ENCODE measurements at regions not wholly inside any gene's neighbourhood (a gene's known extent, or its start where the extent isn't known, plus 50 kb on each side); places are given as distances from the start of the nearest gene placed in this dataset.

DNA sequence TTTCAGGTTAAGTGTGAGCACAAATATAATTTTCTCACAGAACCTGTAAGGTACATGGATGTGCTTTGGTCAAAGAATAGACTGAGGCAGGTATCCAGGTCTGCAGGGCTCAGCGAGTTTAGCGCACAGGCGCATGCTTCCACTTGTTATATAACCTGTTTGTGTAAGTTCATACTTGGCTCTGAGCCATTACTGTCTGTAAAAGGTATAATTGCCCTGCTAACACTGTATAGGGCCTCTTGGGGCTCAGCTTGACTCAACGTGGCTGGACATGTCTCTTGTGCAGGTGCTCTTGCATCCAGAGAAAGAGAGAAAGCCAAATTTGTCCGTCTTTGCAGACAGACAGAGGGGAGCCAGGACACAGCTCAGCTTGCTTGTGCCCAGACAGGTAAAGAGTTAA, 759.6 kb downstream of the MTRR start:
- FAIRE-seq (no peak), DNase-seq (ENCODE audit: low read depth in 1 of 2, low spot score in 2 of 2) (no peak)
- H2BK20ac ChIP-seq (ENCODE audit: low read length): no peak overlapping the region
- no peak overlapping the region for H3K4me2 ChIP-seq (ENCODE audit: insufficient read depth in 1 of 2, low read depth in 2 of 2, low read length in 2 of 2)
- no peak overlapping the region for H3K56ac ChIP-seq (replicated peaks; ENCODE audit: insufficient read length, low read depth, low read length)
- H4K91ac ChIP-seq (replicated peaks; ENCODE audit: insufficient read length, low read length): no peak overlapping the region
- CTCF ChIA-PET (ENCODE audit: partially characterized antibody): interaction anchor here (0.8 kb wide), 1 partner anchor 941 kb away, joined by 3 read pairs; no protein-coding TSS in a partner anchor
- 79% methylated on average over 5 of the region's 5 CpGs; no CpG with 5 or more reads in 1 of the 2 experiments for WGBS, 2 experiments (ENCODE audit: extremely low coverage in 1 of 2, insufficient coverage in 1 of 2, insufficient read length in 1 of 2, insufficient replicate concordance in 2 of 2, low coverage in 1 of 2, low lambda C conversion rate in 2 of 2, missing lambda C conversion rate in 1 of 2)
- H3K14ac ChIP-seq (ENCODE audit: insufficient read length): no peak overlapping the region
- no peaks in the 10 kb centered on the region for H4K20me1 ChIP-seq (replicated peaks in 1 of 2; ENCODE audit: control insufficient read depth in 1 of 2, insufficient read depth in 2 of 2, low read length in 2 of 2)
- no peaks in the 10 kb centered on the region for H3K36me3 ChIP-seq (ENCODE audit: control insufficient read depth in 2 of 4, insufficient read depth in 4 of 4, low read length in 3 of 4)
- H3K9me3 ChIP-seq (ENCODE audit: insufficient read depth in 2 of 2, low read depth in 1 of 2, low read length in 1 of 2): no peaks in the 10 kb centered on the region
- H2AK5ac ChIP-seq (ENCODE audit: low read depth, low read length): no peak overlapping the region
- no peak overlapping the region for H2BK12ac ChIP-seq (ENCODE audit: low read depth, low read length)
- no peaks in the 10 kb centered on the region for H3K27me3 ChIP-seq (replicated peaks in 1 of 4; ENCODE audit: control insufficient read depth in 3 of 4, extremely low read depth in 1 of 4, insufficient read depth in 3 of 4, low read length in 3 of 4)
- H2BK15ac ChIP-seq (ENCODE audit: low read length): no peak overlapping the region
- no peak overlapping the region for H4K8ac ChIP-seq (ENCODE audit: extremely low read depth, insufficient read depth, low read length)
- no peak overlapping the region for H3K23ac ChIP-seq (ENCODE audit: insufficient read length)
- H2BK120ac ChIP-seq (replicated peaks; ENCODE audit: low read depth, low read length): no peak overlapping the region
- no peak overlapping the region for H4K5ac ChIP-seq (ENCODE audit: insufficient read length, low read depth, low read length)
- H3K4ac ChIP-seq (replicated peaks; ENCODE audit: insufficient read length, low read depth, low read length): no peak overlapping the region
- H3K27ac ChIP-seq (ENCODE audit: low read depth, low read length): no peak overlapping the region
- no peak overlapping the region for H3K4me3 ChIP-seq (ENCODE audit: extremely low read depth in 1 of 4, insufficient read depth in 2 of 4, low read depth in 3 of 4, low read length in 4 of 4)
- no peaks in the 10 kb centered on the region for H3K23me2 ChIP-seq (ENCODE audit: low read depth, low read length)
- no peak overlapping the region for H3K9ac ChIP-seq (replicated peaks in 1 of 4; ENCODE audit: extremely low read depth in 1 of 4, low read depth in 3 of 4, low read length in 3 of 4)
- no peak overlapping the region for H2BK5ac ChIP-seq (ENCODE audit: low read depth, low read length)
- H3K18ac ChIP-seq (ENCODE audit: extremely low read depth, low read length): no peak overlapping the region
- H2AFZ ChIP-seq (ENCODE audit: low read length): peak overlapping the region; percentile 23; the same call in 1 of the 2 replicates
- H3K79me1 ChIP-seq (ENCODE audit: low read depth, low read length): no peaks in the 10 kb centered on the region
- no peaks in the 10 kb centered on the region for H3K4me1 ChIP-seq (replicated peaks in 1 of 4; ENCODE audit: control insufficient read depth in 3 of 4, insufficient read depth in 4 of 4, low read length in 3 of 4)
- POLR2A ChIA-PET (ENCODE audit: partially characterized antibody): no interaction called here
- no peaks in the 10 kb centered on the region for H3K79me2 ChIP-seq (ENCODE audit: control insufficient read depth in 1 of 2, insufficient read depth in 2 of 2, low read length in 2 of 2)
- TF ChIP-seq, protein P1, sequence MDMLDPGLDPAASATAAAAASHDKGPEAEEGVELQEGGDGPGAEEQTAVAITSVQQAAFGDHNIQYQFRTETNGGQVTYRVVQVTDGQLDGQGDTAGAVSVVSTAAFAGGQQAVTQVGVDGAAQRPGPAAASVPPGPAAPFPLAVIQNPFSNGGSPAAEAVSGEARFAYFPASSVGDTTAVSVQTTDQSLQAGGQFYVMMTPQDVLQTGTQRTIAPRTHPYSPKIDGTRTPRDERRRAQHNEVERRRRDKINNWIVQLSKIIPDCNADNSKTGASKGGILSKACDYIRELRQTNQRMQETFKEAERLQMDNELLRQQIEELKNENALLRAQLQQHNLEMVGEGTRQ (IDR thresholded peaks at IDR 0.05; ENCODE audit: low read length): no peak
- TF ChIP-seq CTBP2 (IDR thresholded peaks at IDR 0.05; ENCODE audit: borderline replicate concordance, insufficient read depth, insufficient read length, low read length) (no peak), TEAD4 (IDR thresholded peaks at IDR 0.05; ENCODE audit: low read depth, low read length) (no peak), TAF1 (IDR thresholded peaks at IDR 0.05; ENCODE audit: low read depth, low read length) (no peak), JUN (IDR thresholded peaks at IDR 0.05; ENCODE audit: low read depth, low read length) (no peak), NANOG (IDR thresholded peaks at IDR 0.05; ENCODE audit: insufficient read depth, low read depth, low read length, poor library complexity, severe bottlenecking) (no peak), TCF12 (IDR thresholded peaks at IDR 0.05; ENCODE audit: low read depth, low read length) (no peak), SP4 (IDR thresholded peaks at IDR 0.05; ENCODE audit: low read length) (no peak), NRF1 (IDR thresholded peaks at IDR 0.05; ENCODE audit: low read depth, low read length) (no peak), KDM5A (IDR thresholded peaks at IDR 0.05; ENCODE audit: low read length) (no peak), CBX8 (IDR thresholded peaks at IDR 0.05; ENCODE audit: borderline replicate concordance, low read depth, low read length) (no peak), MAFK (IDR thresholded peaks at IDR 0.05; ENCODE audit: low read depth, low read length) (no peak)
- TF ChIP-seq, protein P2, sequence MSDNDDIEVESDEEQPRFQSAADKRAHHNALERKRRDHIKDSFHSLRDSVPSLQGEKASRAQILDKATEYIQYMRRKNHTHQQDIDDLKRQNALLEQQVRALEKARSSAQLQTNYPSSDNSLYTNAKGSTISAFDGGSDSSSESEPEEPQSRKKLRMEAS (IDR thresholded peaks at IDR 0.05): no peak
- TF ChIP-seq, protein P3, sequence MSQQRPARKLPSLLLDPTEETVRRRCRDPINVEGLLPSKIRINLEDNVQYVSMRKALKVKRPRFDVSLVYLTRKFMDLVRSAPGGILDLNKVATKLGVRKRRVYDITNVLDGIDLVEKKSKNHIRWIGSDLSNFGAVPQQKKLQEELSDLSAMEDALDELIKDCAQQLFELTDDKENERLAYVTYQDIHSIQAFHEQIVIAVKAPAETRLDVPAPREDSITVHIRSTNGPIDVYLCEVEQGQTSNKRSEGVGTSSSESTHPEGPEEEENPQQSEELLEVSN (IDR thresholded peaks at IDR 0.05): no peak

All from H1 (cell line).